Astrocyte (in vitro differentiated cells and primary cell): ENCODE measurements at regions not wholly inside any gene's neighbourhood (a gene's known extent, or its start where the extent isn't known, plus 50 kb on each side); places are given as distances from the start of the nearest gene placed in this dataset.

Source experiments
- CTCF ChIP-seq: IDR thresholded peaks from 2 replicates; pipeline ENCODE4 v1.5.1; 2011; ENCODE audit warnings: low read depth, mild to moderate bottlenecking, inconsistent platforms, low read length, moderate library complexity; ENCODE audit not compliant: insufficient read depth
- EZH2 ChIP-seq: IDR thresholded peaks from 2 replicates; pipeline ENCODE4 v1.6.1; 2012; ENCODE audit warnings: mild to moderate bottlenecking, low read length, inconsistent platforms; ENCODE audit not compliant: insufficient read depth

- TF ChIP-seq EZH2 (no peak), CTCF (no peak)
Measured at GRCh38 chr7:131008840-131009711, 275.1 kb upstream of the KLF14 start.
